GM12878 (cell line): ENCODE measurements at regions not wholly inside any gene's neighbourhood (a gene's known extent, or its start where the extent isn't known, plus 50 kb on each side); places are given as distances from the start of the nearest gene placed in this dataset.
"Not testable (repeated sequence)": the region's sequence is repeated elsewhere in the genome, so short reads cannot be mapped to it uniquely, and the experiment has no call there.

Experiments
- ATAC-seq: fragments of 200-7000 bp; cut with Tn5 transposase; 3 replicates; pipeline ENCODE4 v1.9.1; 2020; ENCODE audit warnings: mild to moderate bottlenecking, moderate library complexity
- BruUV-seq: library from RNA; stranded (reverse); fragments of 400-500 nt; replicated peaks from 2 replicates; lab custom pipeline; 2021; lab: Mats Ljungman, UMichigan
- CTCF ChIA-PET: fragments of 300-600 bp; sonication (Branson Sonifier 250); formaldehyde crosslinking; extraction: SDS; loops from one replicate; lab custom pipeline; 2021; ENCODE audit warnings: inconsistent platforms; lab: Yijun Ruan, JAX
- POLR2A ChIA-PET: fragments of 350-600 bp; formaldehyde crosslinking; extraction: SDS; loops from one replicate; lab custom pipeline; 2021; ENCODE audit warnings: inconsistent platforms; lab: Charles Lee
- RAD21 ChIA-PET: fragments of 300-600 bp; sonication (Branson Sonifier 250); formaldehyde crosslinking; loops from one replicate; lab custom pipeline; 2023; ENCODE audit warnings: antibody characterized with exemption; ENCODE audit not compliant: unreplicated experiment; lab: Charles Lee
- SMC1A ChIA-PET: fragments of 300-600 bp; sonication (Branson Sonifier 250); formaldehyde crosslinking; loops from one replicate; lab custom pipeline; 2023; ENCODE audit not compliant: unreplicated experiment, uncharacterized antibody; lab: Charles Lee
- DNase-seq: peaks from one replicate; pipeline ENCODE4 v3.0.0-alpha.2; 2011; ENCODE audit warnings: low read depth, low spot score
- FAIRE-seq: peaks from 3 replicates; lab custom pipeline; 2011; peaks lifted over from hg19 to GRCh38; lab: Jason Lieb, UNC
- H2AFZ ChIP-seq: 2 replicates; pipeline ENCODE4 v1.6.0; 2011; ENCODE audit warnings: low read depth, low read length, control low read depth; ENCODE audit not compliant: control insufficient read depth
- H3K27ac ChIP-seq: 2 replicates; pipeline ENCODE4 v1.5.1; 2011; ENCODE audit warnings: control low read depth; ENCODE audit not compliant: control insufficient read depth, insufficient read depth
- H3K27me3 ChIP-seq, 2 experiments: replicated peaks in 1 of 2; 2 replicates each; pipeline versions ENCODE4 v1.6.0 to v1.6.1; 2011; ENCODE audit warnings: low read length in 1 of 2; ENCODE audit not compliant: control insufficient read depth in 2 of 2, insufficient read depth in 2 of 2
- H3K36me3 ChIP-seq, 2 experiments: 2 replicates each; pipeline ENCODE4 v1.5.1; 2011; ENCODE audit warnings: low read length in 1 of 2; ENCODE audit not compliant: control insufficient read depth in 2 of 2, insufficient read depth in 2 of 2
- H3K4me1 ChIP-seq: 2 replicates; pipeline ENCODE4 v1.6.1; 2011; ENCODE audit warnings: mild to moderate bottlenecking, low read length, moderate library complexity, mixed read lengths; ENCODE audit not compliant: control insufficient read depth, insufficient read depth
- H3K4me2 ChIP-seq: 2 replicates; pipeline ENCODE4 v1.6.0; 2011; ENCODE audit warnings: control low read depth; ENCODE audit not compliant: control insufficient read depth, insufficient read depth
- H3K4me3 ChIP-seq: fragments of 200-600 bp; sonication (generic); 2 replicates; pipeline ENCODE4 v1.5.1; 2016
- H3K79me2 ChIP-seq: 2 replicates; pipeline ENCODE4 v1.6.0; 2011; ENCODE audit warnings: low read length; ENCODE audit not compliant: control insufficient read depth, insufficient read depth
- H3K9ac ChIP-seq: 2 replicates; pipeline ENCODE4 v1.8.0; 2011; ENCODE audit warnings: low read length, control low read depth, mixed read lengths; ENCODE audit not compliant: control insufficient read depth, insufficient read depth
- H3K9me3 ChIP-seq: replicated peaks from 3 replicates; pipeline ENCODE4 v1.5.1; 2011; ENCODE audit warnings: mild to moderate bottlenecking, low read length; ENCODE audit not compliant: control insufficient read depth, insufficient read depth
- H4K20me1 ChIP-seq: 2 replicates; pipeline ENCODE4 v1.6.0; 2011; ENCODE audit not compliant: control insufficient read depth, insufficient read depth
- FOS ChIP-seq: IDR thresholded peaks from 3 replicates; pipeline ENCODE4 v1.6.1; 2011; ENCODE audit warnings: borderline replicate concordance; ENCODE audit not compliant: insufficient read length; ENCODE audit errors: extremely low read depth
- IKZF1 ChIP-seq: fragments of 450-650 bp; conservative IDR thresholded peaks from 2 replicates; pipeline ENCODE4 v1.6.1; 2017; ENCODE audit warnings: antibody characterized with exemption, mild to moderate bottlenecking
- IKZF2 ChIP-seq, 2 experiments: fragments of 450-650 bp; IDR thresholded peaks; 2 replicates each; pipeline ENCODE4 v1.6.1; 2017; ENCODE audit warnings: mild to moderate bottlenecking in 2 of 2, moderate library complexity in 2 of 2
- JUND ChIP-seq: IDR thresholded peaks from 2 replicates; pipeline ENCODE4 v1.6.1; 2012; ENCODE audit warnings: low read depth, mild to moderate bottlenecking, low read length, improper control_type of control experiment, moderate library complexity
- KAT2A ChIP-seq: conservative IDR thresholded peaks from 2 replicates; pipeline ENCODE4 v1.6.1; 2011; ENCODE audit warnings: low read depth, low read length; ENCODE audit not compliant: control insufficient read depth
- RB1 ChIP-seq: fragments of 450-650 bp; formaldehyde crosslinking; IDR thresholded peaks from 2 replicates; pipeline ENCODE4 v1.6.1; 2017; ENCODE audit warnings: mild to moderate bottlenecking, borderline replicate concordance
- SMARCA5 ChIP-seq: fragments of 450-650 bp; IDR thresholded peaks from 2 replicates; pipeline ENCODE4 v1.6.1; 2017; ENCODE audit warnings: mild to moderate bottlenecking
- SP1 ChIP-seq: IDR thresholded peaks from one replicate; pipeline ENCODE4 v1.6.1; 2011; ENCODE audit warnings: low read depth, low read length
- STAT3 ChIP-seq: IDR thresholded peaks from 2 replicates; pipeline ENCODE4 v1.6.1; 2011; ENCODE audit warnings: low read depth, low read length, improper control_type of control experiment
- YBX1 ChIP-seq: fragments of 450-650 bp; IDR thresholded peaks from 2 replicates; pipeline ENCODE4 v1.6.1; 2016; ENCODE audit warnings: antibody characterized with exemption
- ZNF24 ChIP-seq: fragments of 450-650 bp; IDR thresholded peaks from 2 replicates; pipeline ENCODE4 v1.6.1; 2017; ENCODE audit warnings: antibody characterized with exemption, mild to moderate bottlenecking
- WGBS: methylation state at CpG from one replicate; pipeline ENCODE4 v1.1.6; 2016; ENCODE audit warnings: low lambda C conversion rate; ENCODE audit not compliant: insufficient replicate concordance, insufficient coverage; ENCODE audit errors: missing lambda C conversion rate; 5-methylcytosine and 5-hydroxymethylcytosine counted together
- in situ Hi-C: fragments of 300-500 bp; cut with MboI; formaldehyde crosslinking; loops from 9 replicates; pipeline ENCODE4 v1.14.3; 2018; ENCODE audit warnings: mixed read lengths
- intact Hi-C: fragments of 100-400 bp; cut with micrococcal nuclease; formaldehyde crosslinking; loops from one replicate; pipeline ENCODE4 v1.14.2; 2022; ENCODE audit not compliant: unreplicated experiment
- TF ChIP-seq, protein P1 (sequence below): fragments of 450-650 bp; IDR thresholded peaks from 2 replicates; pipeline ENCODE4 v1.6.1; 2017; ENCODE audit warnings: mild to moderate bottlenecking, low read depth, inconsistent platforms; ENCODE audit not compliant: poor library complexity, severe bottlenecking
- TF ChIP-seq, protein P2 (sequence below), 3 experiments: IDR thresholded peaks in 2 of 3; conservative IDR thresholded peaks in 1 of 3; 2 replicates each; pipeline ENCODE4 v1.5.1; 2011; ENCODE audit warnings: low read depth in 3 of 3, low read length in 3 of 3, mild to moderate bottlenecking in 3 of 3, control low read depth in 2 of 3, moderate library complexity in 2 of 3, inconsistent platforms in 1 of 3, mixed read lengths in 1 of 3; ENCODE audit not compliant: control insufficient read depth in 2 of 3, insufficient read depth in 1 of 3; ENCODE audit errors: extremely low read depth in 1 of 3

DNA sequence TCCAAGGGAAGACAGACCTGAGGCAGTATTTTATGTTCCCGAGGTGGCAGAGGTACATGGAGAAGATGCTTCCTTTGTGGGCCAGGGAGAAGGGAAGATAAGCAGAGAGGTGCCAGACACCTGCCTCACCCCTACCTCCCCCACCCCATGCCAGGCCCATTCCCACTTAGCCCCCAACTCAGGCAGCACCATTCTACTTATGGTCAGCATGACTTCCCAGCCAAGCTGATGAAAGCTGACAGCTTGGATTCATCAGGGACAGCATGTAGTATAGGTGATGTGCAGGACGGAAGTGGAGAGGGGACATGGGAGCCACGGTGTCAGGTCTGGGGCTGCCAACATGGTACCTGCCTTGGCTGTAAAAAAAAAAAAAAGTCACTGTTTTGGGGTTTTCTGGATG, 57.5 kb upstream of the CSPG4 start:
- Histone ChIP-seq H3K4me3 (no peak overlapping the region), H2AFZ (no peak overlapping the region), H3K27ac (no peak overlapping the region), H3K4me2 (no peak overlapping the region), H3K9me3 (no peaks in the 10 kb centered on the region), H3K36me3 (no peaks in the 10 kb centered on the region), H3K27me3 (no peaks in the 10 kb centered on the region; a peak in 1 of 4 replicates), H3K4me1 (no peaks in the 10 kb centered on the region), H3K9ac (no peak overlapping the region), H3K79me2 (no peaks in the 10 kb centered on the region), H4K20me1 (no peaks in the 10 kb centered on the region)
- BruUV-seq: no TSS peak
- no peak for ATAC-seq
- ChIA-PET SMC1A (no interaction called here), RAD21 (no interaction called here), POLR2A (no interaction called here), CTCF (no interaction called here)
- no peak for TF ChIP-seq IKZF1
- TF ChIP-seq STAT3: no peak
- no peak for TF ChIP-seq SMARCA5
- TF ChIP-seq KAT2A: no peak
- TF ChIP-seq, protein P1, sequence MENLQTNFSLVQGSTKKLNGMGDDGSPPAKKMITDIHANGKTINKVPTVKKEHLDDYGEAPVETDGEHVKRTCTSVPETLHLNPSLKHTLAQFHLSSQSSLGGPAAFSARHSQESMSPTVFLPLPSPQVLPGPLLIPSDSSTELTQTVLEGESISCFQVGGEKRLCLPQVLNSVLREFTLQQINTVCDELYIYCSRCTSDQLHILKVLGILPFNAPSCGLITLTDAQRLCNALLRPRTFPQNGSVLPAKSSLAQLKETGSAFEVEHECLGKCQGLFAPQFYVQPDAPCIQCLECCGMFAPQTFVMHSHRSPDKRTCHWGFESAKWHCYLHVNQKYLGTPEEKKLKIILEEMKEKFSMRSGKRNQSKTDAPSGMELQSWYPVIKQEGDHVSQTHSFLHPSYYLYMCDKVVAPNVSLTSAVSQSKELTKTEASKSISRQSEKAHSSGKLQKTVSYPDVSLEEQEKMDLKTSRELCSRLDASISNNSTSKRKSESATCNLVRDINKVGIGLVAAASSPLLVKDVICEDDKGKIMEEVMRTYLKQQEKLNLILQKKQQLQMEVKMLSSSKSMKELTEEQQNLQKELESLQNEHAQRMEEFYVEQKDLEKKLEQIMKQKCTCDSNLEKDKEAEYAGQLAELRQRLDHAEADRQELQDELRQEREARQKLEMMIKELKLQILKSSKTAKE: no peak
- no peak for TF ChIP-seq JUND
- no peak for TF ChIP-seq RB1
- TF ChIP-seq, protein P2, sequence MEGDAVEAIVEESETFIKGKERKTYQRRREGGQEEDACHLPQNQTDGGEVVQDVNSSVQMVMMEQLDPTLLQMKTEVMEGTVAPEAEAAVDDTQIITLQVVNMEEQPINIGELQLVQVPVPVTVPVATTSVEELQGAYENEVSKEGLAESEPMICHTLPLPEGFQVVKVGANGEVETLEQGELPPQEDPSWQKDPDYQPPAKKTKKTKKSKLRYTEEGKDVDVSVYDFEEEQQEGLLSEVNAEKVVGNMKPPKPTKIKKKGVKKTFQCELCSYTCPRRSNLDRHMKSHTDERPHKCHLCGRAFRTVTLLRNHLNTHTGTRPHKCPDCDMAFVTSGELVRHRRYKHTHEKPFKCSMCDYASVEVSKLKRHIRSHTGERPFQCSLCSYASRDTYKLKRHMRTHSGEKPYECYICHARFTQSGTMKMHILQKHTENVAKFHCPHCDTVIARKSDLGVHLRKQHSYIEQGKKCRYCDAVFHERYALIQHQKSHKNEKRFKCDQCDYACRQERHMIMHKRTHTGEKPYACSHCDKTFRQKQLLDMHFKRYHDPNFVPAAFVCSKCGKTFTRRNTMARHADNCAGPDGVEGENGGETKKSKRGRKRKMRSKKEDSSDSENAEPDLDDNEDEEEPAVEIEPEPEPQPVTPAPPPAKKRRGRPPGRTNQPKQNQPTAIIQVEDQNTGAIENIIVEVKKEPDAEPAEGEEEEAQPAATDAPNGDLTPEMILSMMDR (IDR thresholded peaks at IDR 0.05 in 2 of 3, conservative IDR thresholded peaks at IDR 0.05 in 1 of 3; ENCODE audit: control insufficient read depth in 2 of 3, extremely low read depth in 1 of 3, insufficient read depth in 1 of 3, low read depth in 3 of 3, low read length in 3 of 3): no peak
- TF ChIP-seq IKZF2 (IDR thresholded peaks at IDR 0.05): no peak
- no peak for TF ChIP-seq ZNF24
- no peak for TF ChIP-seq FOS
- TF ChIP-seq SP1: no peak
- no peak for TF ChIP-seq YBX1
- in situ Hi-C loops: no loop called here
- no peak for FAIRE-seq
- intact Hi-C loops: no loop called here
- no peak for DNase-seq
- 14% methylated on average over 3 of the region's 3 CpGs for WGBS

DNA sequence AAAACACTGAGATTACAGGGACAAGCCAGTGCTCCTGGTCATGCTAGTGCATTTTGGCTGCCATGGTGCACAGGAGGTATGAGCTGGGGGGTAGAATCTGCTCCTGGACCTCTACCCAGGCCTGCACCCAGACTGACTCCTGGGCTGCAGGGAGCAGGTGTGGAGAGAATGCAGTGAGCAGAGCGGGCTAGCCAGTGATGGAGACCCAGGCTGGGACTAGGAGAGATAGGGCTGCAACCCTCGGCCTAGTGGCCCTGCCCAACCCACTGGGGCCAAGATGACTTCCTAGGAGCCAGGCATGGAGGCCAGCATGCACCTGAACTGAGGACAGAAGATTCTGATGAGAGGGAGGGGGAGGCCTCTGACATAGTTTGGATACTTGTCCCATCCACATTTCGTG, 55.9 kb upstream of the CSPG4 start:
- CTCF ChIA-PET: interaction anchor here (1.9 kb wide), 1 partner anchor 34 kb away, joined by 5 read pairs; no protein-coding TSS in a partner anchor
- H3K4me2 ChIP-seq, H3K4me1 ChIP-seq, ATAC-seq, in situ Hi-C loops, H3K27ac ChIP-seq, H2AFZ ChIP-seq, RAD21 ChIA-PET, H3K9ac ChIP-seq, H3K36me3 ChIP-seq, H3K4me3 ChIP-seq, DNase-seq, FAIRE-seq, H4K20me1 ChIP-seq, H3K9me3 ChIP-seq, H3K27me3 ChIP-seq, BruUV-seq, intact Hi-C loops, H3K79me2 ChIP-seq, SMC1A ChIA-PET: not testable (repeated sequence)
- 19% methylated on average over 3 of the region's 3 CpGs for WGBS
- POLR2A ChIA-PET: interaction anchor here (1.1 kb wide), 1 partner anchor 9 kb away, joined by 4 read pairs; no protein-coding TSS in a partner anchor
